H9 (cell line): ENCODE measurements at regions not wholly inside any gene's neighbourhood (a gene's known extent, or its start where the extent isn't known, plus 50 kb on each side); places are given as distances from the start of the nearest gene placed in this dataset.
"Not testable (repeated sequence)": the region's sequence is repeated elsewhere in the genome, so short reads cannot be mapped to it uniquely, and the experiment has no call there.

Source experiments
- DNase-seq: peaks from one replicate; pipeline ENCODE4 v3.0.0-alpha.2; 2017
- H2AFZ ChIP-seq: one replicate; pipeline ENCODE4 v1.6.1; 2013; ENCODE audit warnings: mild to moderate bottlenecking, low read length, control low read depth, moderate library complexity
- H2AK5ac ChIP-seq: 2 replicates; pipeline ENCODE4 v1.6.1; 2013; ENCODE audit warnings: low read length, control low read depth, mixed read lengths; ENCODE audit not compliant: insufficient read length
- H2BK120ac ChIP-seq: one replicate; pipeline ENCODE4 v1.6.1; 2013; ENCODE audit warnings: low read depth, mild to moderate bottlenecking, low read length, control low read depth, inconsistent platforms; ENCODE audit not compliant: poor library complexity, severe bottlenecking
- H2BK12ac ChIP-seq: 2 replicates; pipeline ENCODE4 v1.6.1; 2013; ENCODE audit warnings: low read length, control low read depth, mixed read lengths, low read depth; ENCODE audit not compliant: insufficient read length
- H2BK15ac ChIP-seq: 2 replicates; pipeline ENCODE4 v1.6.1; 2013; ENCODE audit warnings: low read depth, low read length, control low read depth
- H2BK20ac ChIP-seq: one replicate; pipeline ENCODE4 v1.6.1; 2013; ENCODE audit warnings: low read depth, mild to moderate bottlenecking, low read length, control low read depth, inconsistent platforms; ENCODE audit not compliant: poor library complexity, severe bottlenecking
- H2BK5ac ChIP-seq: 2 replicates; pipeline ENCODE4 v1.6.1; 2013; ENCODE audit warnings: low read length, control low read depth, mixed read lengths; ENCODE audit not compliant: insufficient read length
- H3K14ac ChIP-seq: 2 replicates; pipeline ENCODE4 v1.6.1; 2013; ENCODE audit warnings: low read length, control low read depth; ENCODE audit not compliant: insufficient read depth
- H3K18ac ChIP-seq: 2 replicates; pipeline ENCODE4 v1.6.1; 2013; ENCODE audit warnings: low read depth, mild to moderate bottlenecking, mixed read lengths, low read length, control low read depth; ENCODE audit not compliant: insufficient read length
- H3K23ac ChIP-seq: 2 replicates; pipeline ENCODE4 v1.6.1; 2013; ENCODE audit warnings: low read length, control low read depth, mixed read lengths, low read depth; ENCODE audit not compliant: insufficient read length
- H3K23me2 ChIP-seq: 2 replicates; pipeline ENCODE4 v1.6.1; 2013; ENCODE audit warnings: low read depth, mild to moderate bottlenecking, mixed read lengths, low read length, control low read depth; ENCODE audit not compliant: insufficient read length, poor library complexity, severe bottlenecking
- H3K27ac ChIP-seq: 2 replicates; pipeline ENCODE4 v1.5.1; 2013; ENCODE audit warnings: low read length, control low read depth, mixed read lengths, low read depth; ENCODE audit not compliant: insufficient read length
- H3K27me3 ChIP-seq: 2 replicates; pipeline ENCODE4 v1.6.1; 2013; ENCODE audit warnings: low read length, control low read depth, inconsistent platforms; ENCODE audit not compliant: insufficient read depth
- H3K4ac ChIP-seq: 2 replicates; pipeline ENCODE4 v1.6.1; 2013; ENCODE audit warnings: low read depth, mild to moderate bottlenecking, control low read depth, inconsistent platforms, low read length, moderate library complexity
- H3K4me1 ChIP-seq: 2 replicates; pipeline ENCODE4 v1.6.1; 2013; ENCODE audit warnings: low read length, control low read depth, inconsistent platforms; ENCODE audit not compliant: insufficient read depth
- H3K4me2 ChIP-seq: 2 replicates; pipeline ENCODE4 v1.6.1; 2013; ENCODE audit warnings: low read length, control low read depth, mixed read lengths; ENCODE audit not compliant: insufficient read length, insufficient read depth
- H3K56ac ChIP-seq: 2 replicates; pipeline ENCODE4 v1.6.1; 2013; ENCODE audit warnings: low read depth, mild to moderate bottlenecking, mixed read lengths, low read length, control low read depth; ENCODE audit not compliant: insufficient read length
- H3K79me1 ChIP-seq: 2 replicates; pipeline ENCODE4 v1.6.1; 2013; ENCODE audit warnings: low read depth, mild to moderate bottlenecking, moderate library complexity, low read length, control low read depth, inconsistent platforms; ENCODE audit not compliant: insufficient read depth, poor library complexity, severe bottlenecking
- H3K79me2 ChIP-seq: 2 replicates; pipeline ENCODE4 v1.6.1; 2013; ENCODE audit warnings: low read length, control low read depth, inconsistent platforms; ENCODE audit not compliant: insufficient read depth
- H3K9ac ChIP-seq: 2 replicates; pipeline ENCODE4 v1.6.1; 2013; ENCODE audit warnings: low read length, control low read depth, mixed read lengths; ENCODE audit not compliant: insufficient read length; ENCODE audit errors: extremely low read depth
- H3K9me3 ChIP-seq: one replicate; pipeline ENCODE4 v1.6.1; 2013; ENCODE audit warnings: low read depth, low read length, inconsistent platforms; ENCODE audit not compliant: control insufficient read depth
- H3T11ph ChIP-seq: one replicate; pipeline ENCODE4 v1.6.1; 2013; ENCODE audit warnings: mild to moderate bottlenecking, low read length, control low read depth, inconsistent platforms
- H4K20me1 ChIP-seq: one replicate; pipeline ENCODE4 v1.6.1; 2013; ENCODE audit not compliant: control insufficient read depth, insufficient read length, insufficient read depth
- H4K5ac ChIP-seq: 2 replicates; pipeline ENCODE4 v1.6.1; 2013; ENCODE audit warnings: low read depth, mild to moderate bottlenecking, mixed read lengths, low read length, control low read depth; ENCODE audit not compliant: insufficient read length
- H4K8ac ChIP-seq: replicated peaks from 2 replicates; pipeline ENCODE4 v1.6.1; 2013; ENCODE audit warnings: low read length, control low read depth, mixed read lengths, low read depth; ENCODE audit not compliant: insufficient read length
- H4K91ac ChIP-seq: 2 replicates; pipeline ENCODE4 v1.6.1; 2013; ENCODE audit warnings: low read depth, mild to moderate bottlenecking, moderate library complexity, mixed read lengths, low read length, control low read depth; ENCODE audit not compliant: insufficient read length
- H3K27ac Mint-ChIP-seq, 3 experiments: 2 replicates in 2 of 3; 3 replicates in 1 of 3; pipeline ENCODE4 v1.8.0; 2020 to 2021; ENCODE audit warnings: mixed read lengths in 3 of 3, mild to moderate bottlenecking in 1 of 3, moderate library complexity in 1 of 3
- H3K27me3 Mint-ChIP-seq: 2 replicates; pipeline ENCODE4 v1.8.0; 2021; ENCODE audit warnings: low read depth, mild to moderate bottlenecking, moderate library complexity, mixed read lengths
- H3K36me3 Mint-ChIP-seq, 3 experiments: 2 replicates in 2 of 3; 3 replicates in 1 of 3; pipeline ENCODE4 v1.8.0; 2020 to 2021; ENCODE audit warnings: low read depth in 3 of 3, mixed read lengths in 3 of 3; ENCODE audit not compliant: insufficient read depth in 1 of 3
- H3K4me1 Mint-ChIP-seq, 2 experiments: 2 replicates each; pipeline ENCODE4 v1.8.0; 2020; ENCODE audit warnings: mixed read lengths in 2 of 2
- H3K4me3 Mint-ChIP-seq, 2 experiments: 2 replicates in 1 of 2; 3 replicates in 1 of 2; pipeline ENCODE4 v1.8.0; 2020 to 2021; ENCODE audit warnings: mild to moderate bottlenecking in 2 of 2, mixed read lengths in 2 of 2, moderate library complexity in 1 of 2
- H3K9me3 Mint-ChIP-seq, 2 experiments: 2 replicates in 1 of 2; 3 replicates in 1 of 2; pipeline ENCODE4 v1.8.0; 2020; ENCODE audit warnings: mild to moderate bottlenecking in 2 of 2, mixed read lengths in 2 of 2, moderate library complexity in 1 of 2
- CTCF ChIP-seq: fragments of 200-600 bp; sonication (generic); conservative IDR thresholded peaks from 3 replicates; pipeline ENCODE4 v1.8.0; 2021; ENCODE audit warnings: antibody characterized with exemption, mild to moderate bottlenecking
- WGBS: extraction: QIAGEN DNeasy Blood & Tissue Kit; methylation state at CpG from one replicate; pipeline ENCODE4 v1.1.7; 2013; ENCODE audit warnings: missing lambda C conversion rate, low lambda C conversion rate, mixed read lengths; ENCODE audit not compliant: insufficient read length; ENCODE audit errors: extremely low coverage; 5-methylcytosine and 5-hydroxymethylcytosine counted together

DNA sequence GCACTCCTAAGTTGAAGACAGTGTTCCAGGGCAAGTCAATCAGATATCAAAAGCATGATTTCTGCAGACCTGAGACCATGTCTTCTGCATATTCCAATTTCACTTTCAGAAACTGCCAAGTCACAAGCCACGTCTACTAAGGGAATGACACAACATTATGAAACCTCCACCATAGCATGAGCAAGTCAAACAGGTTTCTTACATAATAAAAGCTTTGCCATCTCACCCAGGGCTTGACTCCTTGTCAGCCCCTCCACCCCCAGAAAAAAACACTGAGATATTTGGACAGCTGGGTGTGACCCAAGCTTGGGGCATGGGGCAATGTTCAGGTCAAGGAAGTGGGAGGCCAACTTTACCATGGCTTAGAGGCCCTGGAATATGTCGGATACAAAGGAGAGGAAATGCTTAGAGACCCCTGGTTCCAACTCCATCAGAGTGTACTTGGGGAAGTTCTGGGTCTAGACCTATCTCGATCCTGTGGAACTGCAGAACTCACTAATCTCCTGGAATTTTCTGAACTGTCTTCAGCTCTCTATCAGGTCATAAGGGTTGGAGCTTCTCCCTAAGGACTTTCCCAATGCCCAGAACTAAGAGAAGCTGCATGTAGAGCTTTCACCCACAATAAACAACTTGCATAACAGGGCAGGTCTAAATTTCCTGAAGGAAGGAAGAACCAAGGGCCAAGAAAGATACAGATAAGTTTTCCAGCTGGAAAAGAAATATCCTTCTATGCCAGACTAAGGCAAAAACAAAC is 80.6 kb upstream of the NAMPT start:
- H3K9me3 Mint-ChIP-seq: peaks cover 0 to 2% of the 10 kb centered on the region in 2 experiments; a peak in 2 of 5 replicates
- Histone ChIP-seq H3K4me1 (no peaks in the 10 kb centered on the region), H3K9me3 (no peaks in the 10 kb centered on the region), H3K56ac (no peak overlapping the region), H3K23me2 (no peaks in the 10 kb centered on the region), H2AFZ (no peak overlapping the region), H4K20me1 (no peaks in the 10 kb centered on the region), H2BK120ac (no peak overlapping the region), H3K27me3 (no peaks in the 10 kb centered on the region), H3T11ph (no peak overlapping the region), H3K4ac (no peak overlapping the region), H4K91ac (no peak overlapping the region), H2BK15ac (no peak overlapping the region), H2BK12ac (no peak overlapping the region), H3K79me2 (no peaks in the 10 kb centered on the region), H4K8ac (no peak overlapping the region), H2BK5ac (no peak overlapping the region), H2AK5ac (no peak overlapping the region), H3K9ac (no peak overlapping the region), H3K4me2 (no peak overlapping the region), H2BK20ac (no peak overlapping the region), H4K5ac (no peak overlapping the region), H3K27ac (no peak overlapping the region), H3K18ac (no peak overlapping the region), H3K14ac (no peak overlapping the region), H3K79me1 (no peaks in the 10 kb centered on the region), H3K23ac (no peak overlapping the region)
- no peaks in the 10 kb centered on the region for H3K36me3 Mint-ChIP-seq
- H3K4me1 Mint-ChIP-seq: no peaks in the 10 kb centered on the region
- WGBS: no CpG with 5 or more reads among the region's 3 CpGs
- no peak overlapping the region; a peak in 1 of 7 replicates for H3K27ac Mint-ChIP-seq
- DNase-seq: no peak
- no peak for TF ChIP-seq CTCF
- peaks cover 7% of the 10 kb centered on the region for H3K27me3 Mint-ChIP-seq
- no peak overlapping the region for H3K4me3 Mint-ChIP-seq

- not testable (repeated sequence) for H3K23ac ChIP-seq, H3K4ac ChIP-seq, H3K9me3 ChIP-seq, H4K91ac ChIP-seq, H3K56ac ChIP-seq, H2BK120ac ChIP-seq, H3K27ac Mint-ChIP-seq, H3K4me1 Mint-ChIP-seq, H4K5ac ChIP-seq, H3K27ac ChIP-seq, H4K8ac ChIP-seq, H3K4me2 ChIP-seq, H2AFZ ChIP-seq, H3K79me2 ChIP-seq, H2BK12ac ChIP-seq, H3K9ac ChIP-seq, H3K36me3 Mint-ChIP-seq, H3K14ac ChIP-seq, H3K4me1 ChIP-seq, H3K79me1 ChIP-seq, H3K4me3 Mint-ChIP-seq, H3K23me2 ChIP-seq, H3K27me3 ChIP-seq, H4K20me1 ChIP-seq, H2BK5ac ChIP-seq, H3K27me3 Mint-ChIP-seq, H3K18ac ChIP-seq, H2AK5ac ChIP-seq, H3K9me3 Mint-ChIP-seq, H2BK20ac ChIP-seq, H2BK15ac ChIP-seq, DNase-seq, H3T11ph ChIP-seq
- WGBS: no CpG with 5 or more reads among the region's 2 CpGs
These were observed 77.7 kb upstream of the NAMPT start for GRCh38 chr7:106362507-106362906.
